Transverse colon (tissue), 3 donors: ENCODE measurements at regions not wholly inside any gene's neighbourhood (a gene's known extent, or its start where the extent isn't known, plus 50 kb on each side); places are given as distances from the start of the nearest gene placed in this dataset.

Experiments used
- EP300 ChIP-seq: sonication (generic); formaldehyde crosslinking; IDR thresholded peaks from one replicate; pipeline ENCODE4 v1.6.1; 2017; ENCODE audit warnings: antibody characterized with exemption, low read depth
- POLR2A ChIP-seq: fragments of 450-650 bp; IDR thresholded peaks from one replicate; pipeline ENCODE4 v1.6.1; 2016; ENCODE audit warnings: antibody characterized with exemption, mild to moderate bottlenecking, moderate library complexity
- TF ChIP-seq, protein P1 (sequence below), 5 experiments: fragments of 200-600 bp in 3 of 5; fragments of 450-650 bp in 2 of 5; sonication (generic) in 3 of 5; IDR thresholded peaks; 1 replicate in 2 of 5; 2 replicates in 3 of 5; pipeline ENCODE4 v1.5.1; 2016 to 2017; ENCODE audit warnings: antibody characterized with exemption in 5 of 5, inconsistent platforms in 3 of 5, mild to moderate bottlenecking in 2 of 5, moderate library complexity in 1 of 5

- TF ChIP-seq POLR2A (no peak), EP300 (no peak)
- TF ChIP-seq, protein P1, sequence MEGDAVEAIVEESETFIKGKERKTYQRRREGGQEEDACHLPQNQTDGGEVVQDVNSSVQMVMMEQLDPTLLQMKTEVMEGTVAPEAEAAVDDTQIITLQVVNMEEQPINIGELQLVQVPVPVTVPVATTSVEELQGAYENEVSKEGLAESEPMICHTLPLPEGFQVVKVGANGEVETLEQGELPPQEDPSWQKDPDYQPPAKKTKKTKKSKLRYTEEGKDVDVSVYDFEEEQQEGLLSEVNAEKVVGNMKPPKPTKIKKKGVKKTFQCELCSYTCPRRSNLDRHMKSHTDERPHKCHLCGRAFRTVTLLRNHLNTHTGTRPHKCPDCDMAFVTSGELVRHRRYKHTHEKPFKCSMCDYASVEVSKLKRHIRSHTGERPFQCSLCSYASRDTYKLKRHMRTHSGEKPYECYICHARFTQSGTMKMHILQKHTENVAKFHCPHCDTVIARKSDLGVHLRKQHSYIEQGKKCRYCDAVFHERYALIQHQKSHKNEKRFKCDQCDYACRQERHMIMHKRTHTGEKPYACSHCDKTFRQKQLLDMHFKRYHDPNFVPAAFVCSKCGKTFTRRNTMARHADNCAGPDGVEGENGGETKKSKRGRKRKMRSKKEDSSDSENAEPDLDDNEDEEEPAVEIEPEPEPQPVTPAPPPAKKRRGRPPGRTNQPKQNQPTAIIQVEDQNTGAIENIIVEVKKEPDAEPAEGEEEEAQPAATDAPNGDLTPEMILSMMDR (IDR thresholded peaks at IDR 0.05): no peak
Observed at GRCh38 chr6:170045981-170046667, 244.8 kb downstream of the DLL1 start.
